CD4-positive, alpha-beta T cell (primary cell): ENCODE measurements at regions not wholly inside any gene's neighbourhood (a gene's known extent, or its start where the extent isn't known, plus 50 kb on each side); places are given as distances from the start of the nearest gene placed in this dataset.

Experiments used
- ATAC-seq: fragments of 200-7000 bp; cut with Tn5 transposase; one replicate; pipeline ENCODE4 v1.10.0; 2022; ENCODE audit warnings: mild to moderate bottlenecking; ENCODE audit not compliant: poor library complexity
- CTCF ChIA-PET: fragments of 350-600 bp; sonication (Branson Sonifier 250); formaldehyde crosslinking; loops from one replicate; lab custom pipeline; 2021; ENCODE audit warnings: antibody characterized with exemption, inconsistent platforms; lab: Charles Lee
- POLR2A ChIA-PET: fragments of 350-600 bp; sonication (Branson Sonifier 250); formaldehyde crosslinking; loops from one replicate; lab custom pipeline; 2021; ENCODE audit warnings: antibody characterized with exemption, inconsistent platforms; lab: Charles Lee
- DNase-seq, 14 experiments: peaks; one replicate each; pipeline ENCODE4 v3.0.0-alpha.2; 2013 to 2020; ENCODE audit warnings: mixed read lengths in 2 of 14
- H3K27ac ChIP-seq, 2 donors: one replicate each; pipeline versions ENCODE4 v1.5.1 to v1.7.0; 2013; ENCODE audit warnings: low read length in 2 of 2, low read depth in 1 of 2, mild to moderate bottlenecking in 1 of 2
- H3K27me3 ChIP-seq, 2 experiments: 1 replicate in 1 of 2; 2 replicates in 1 of 2; pipeline versions ENCODE4 v1.6.1 to v1.7.0; 2013; ENCODE audit warnings: low read length in 2 of 2, control low read depth in 1 of 2, mild to moderate bottlenecking in 1 of 2, moderate library complexity in 1 of 2; ENCODE audit not compliant: insufficient read depth in 2 of 2, control insufficient read depth in 1 of 2
- H3K36me3 ChIP-seq: one replicate; pipeline ENCODE4 v1.6.1; 2013; ENCODE audit warnings: low read length, control low read depth; ENCODE audit not compliant: insufficient read depth
- H3K4me1 ChIP-seq: one replicate; pipeline ENCODE4 v1.6.1; 2013; ENCODE audit warnings: low read length, control low read depth; ENCODE audit not compliant: insufficient read depth
- H3K4me3 ChIP-seq: one replicate; pipeline ENCODE4 v1.5.1; 2013; ENCODE audit warnings: mild to moderate bottlenecking, low read length, moderate library complexity
- H3K9me3 ChIP-seq, 2 experiments: 1 replicate in 1 of 2; 2 replicates in 1 of 2; pipeline versions ENCODE4 v1.6.1 to v1.7.0; 2013; ENCODE audit warnings: low read length in 2 of 2, mild to moderate bottlenecking in 2 of 2, control low read depth in 1 of 2, moderate library complexity in 1 of 2; ENCODE audit not compliant: control insufficient read depth in 1 of 2, insufficient read depth in 1 of 2
- H3K27ac Mint-ChIP-seq: one replicate; pipeline ENCODE4 v1.8.0; 2020; ENCODE audit warnings: mixed read lengths
- H3K27me3 Mint-ChIP-seq: one replicate; pipeline ENCODE4 v1.8.0; 2021; ENCODE audit warnings: mixed read lengths
- H3K36me3 Mint-ChIP-seq: one replicate; pipeline ENCODE4 v1.8.0; 2021; ENCODE audit warnings: low read depth, mixed read lengths
- H3K4me1 Mint-ChIP-seq: one replicate; pipeline ENCODE4 v1.8.0; 2021; ENCODE audit warnings: low read depth, mixed read lengths
- H3K4me3 Mint-ChIP-seq: one replicate; pipeline ENCODE4 v1.8.0; 2020; ENCODE audit warnings: mild to moderate bottlenecking, mixed read lengths
- H3K9me3 Mint-ChIP-seq: one replicate; pipeline ENCODE4 v1.8.0; 2020; ENCODE audit warnings: mixed read lengths
- intact Hi-C, 2 experiments: fragments of 100-400 bp; cut with DNase I in 1 of 2; cut with micrococcal nuclease in 1 of 2; formaldehyde crosslinking; loops; one replicate each; pipeline versions ENCODE4 v1.15.1 to v1.9.0; 2023 to 2025; cut with DNase I, micrococcal nuclease
- TF ChIP-seq, protein P1 (sequence below): fragments of 200-600 bp; IDR thresholded peaks from one replicate; pipeline ENCODE4 v1.8.0; 2022; ENCODE audit warnings: antibody characterized with exemption, mild to moderate bottlenecking

DNA sequence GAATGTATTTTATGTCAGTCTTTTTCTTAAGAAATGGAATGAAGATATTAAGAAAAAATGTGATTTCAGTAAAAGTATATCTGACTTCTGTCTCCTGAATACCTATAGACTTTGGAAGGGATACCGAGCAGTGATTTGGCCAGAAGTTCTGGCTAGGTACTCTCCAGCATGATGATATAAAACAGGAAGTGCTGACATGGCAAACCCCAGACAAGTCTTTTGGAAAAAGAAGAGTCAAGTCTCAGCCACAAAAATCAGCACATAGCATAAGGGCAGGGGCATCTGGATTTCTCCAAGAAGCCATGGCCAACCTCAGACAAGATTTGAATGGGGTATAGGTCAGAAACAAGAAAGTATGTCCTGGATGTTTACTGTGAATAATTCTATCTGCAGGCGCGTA, 643.3 kb upstream of the ARRDC4 start:
- H3K27ac ChIP-seq: no peak overlapping the region
- ATAC-seq (no peak), DNase-seq (no peak)
- peaks cover 0 to 3% of the 10 kb centered on the region in 2 experiments for H3K9me3 ChIP-seq
- no peaks in the 10 kb centered on the region for H3K27me3 Mint-ChIP-seq
- ChIA-PET CTCF (no interaction called here), POLR2A (no interaction called here)
- H3K4me3 Mint-ChIP-seq: no peak overlapping the region
- TF ChIP-seq, protein P1, sequence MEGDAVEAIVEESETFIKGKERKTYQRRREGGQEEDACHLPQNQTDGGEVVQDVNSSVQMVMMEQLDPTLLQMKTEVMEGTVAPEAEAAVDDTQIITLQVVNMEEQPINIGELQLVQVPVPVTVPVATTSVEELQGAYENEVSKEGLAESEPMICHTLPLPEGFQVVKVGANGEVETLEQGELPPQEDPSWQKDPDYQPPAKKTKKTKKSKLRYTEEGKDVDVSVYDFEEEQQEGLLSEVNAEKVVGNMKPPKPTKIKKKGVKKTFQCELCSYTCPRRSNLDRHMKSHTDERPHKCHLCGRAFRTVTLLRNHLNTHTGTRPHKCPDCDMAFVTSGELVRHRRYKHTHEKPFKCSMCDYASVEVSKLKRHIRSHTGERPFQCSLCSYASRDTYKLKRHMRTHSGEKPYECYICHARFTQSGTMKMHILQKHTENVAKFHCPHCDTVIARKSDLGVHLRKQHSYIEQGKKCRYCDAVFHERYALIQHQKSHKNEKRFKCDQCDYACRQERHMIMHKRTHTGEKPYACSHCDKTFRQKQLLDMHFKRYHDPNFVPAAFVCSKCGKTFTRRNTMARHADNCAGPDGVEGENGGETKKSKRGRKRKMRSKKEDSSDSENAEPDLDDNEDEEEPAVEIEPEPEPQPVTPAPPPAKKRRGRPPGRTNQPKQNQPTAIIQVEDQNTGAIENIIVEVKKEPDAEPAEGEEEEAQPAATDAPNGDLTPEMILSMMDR: no peak
- H3K4me3 ChIP-seq: no peak overlapping the region
- no peaks in the 10 kb centered on the region for H3K36me3 Mint-ChIP-seq
- no peaks in the 10 kb centered on the region for H3K9me3 Mint-ChIP-seq
- no peaks in the 10 kb centered on the region for H3K4me1 ChIP-seq
- H3K27me3 ChIP-seq: no peaks in the 10 kb centered on the region
- no peak overlapping the region for H3K27ac Mint-ChIP-seq
- intact Hi-C loops: no loop called here
- H3K36me3 ChIP-seq: no peaks in the 10 kb centered on the region
- H3K4me1 Mint-ChIP-seq: no peaks in the 10 kb centered on the region

DNA sequence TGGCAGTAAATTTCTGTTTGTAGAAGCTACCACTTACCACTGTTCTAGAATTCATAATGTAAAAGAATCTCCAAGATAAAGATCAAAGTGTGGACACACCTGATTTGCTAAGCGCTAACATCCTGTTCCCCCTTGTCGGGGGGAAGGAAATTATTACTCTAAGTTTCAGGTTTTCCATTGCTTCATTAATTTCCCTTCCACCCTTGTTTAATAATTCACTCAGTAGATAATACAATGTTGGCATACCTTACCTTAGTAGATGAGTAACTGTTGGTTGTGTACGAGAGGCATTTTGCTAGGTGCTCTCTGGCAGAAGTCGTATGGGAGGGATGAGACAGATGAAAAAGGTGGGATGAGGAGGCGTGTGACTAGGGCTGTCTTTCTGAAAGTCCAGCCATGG, 641.2 kb upstream of the ARRDC4 start:
- Histone ChIP-seq H3K4me3 (no peak overlapping the region), H3K27me3 (no peaks in the 10 kb centered on the region), H3K27ac (no peak overlapping the region), H3K4me1 (no peaks in the 10 kb centered on the region), H3K9me3 (peaks cover 0 to 3% of the 10 kb centered on the region in 2 experiments), H3K36me3 (no peaks in the 10 kb centered on the region)
- H3K4me3 Mint-ChIP-seq: no peak overlapping the region
- peaks cover 5% of the 10 kb centered on the region for H3K9me3 Mint-ChIP-seq
- intact Hi-C loops: no loop called here
- no peaks in the 10 kb centered on the region for H3K36me3 Mint-ChIP-seq
- H3K4me1 Mint-ChIP-seq: no peaks in the 10 kb centered on the region
- no peak for ATAC-seq
- H3K27ac Mint-ChIP-seq: no peak overlapping the region
- H3K27me3 Mint-ChIP-seq: no peaks in the 10 kb centered on the region
- TF ChIP-seq, protein P1: no peak
- no peak for DNase-seq
- ChIA-PET POLR2A (interaction anchor here (1.6 kb wide), 1 partner anchor 10 kb away, joined by 5 read pairs; no protein-coding TSS in a partner anchor), CTCF (no interaction called here)

DNA sequence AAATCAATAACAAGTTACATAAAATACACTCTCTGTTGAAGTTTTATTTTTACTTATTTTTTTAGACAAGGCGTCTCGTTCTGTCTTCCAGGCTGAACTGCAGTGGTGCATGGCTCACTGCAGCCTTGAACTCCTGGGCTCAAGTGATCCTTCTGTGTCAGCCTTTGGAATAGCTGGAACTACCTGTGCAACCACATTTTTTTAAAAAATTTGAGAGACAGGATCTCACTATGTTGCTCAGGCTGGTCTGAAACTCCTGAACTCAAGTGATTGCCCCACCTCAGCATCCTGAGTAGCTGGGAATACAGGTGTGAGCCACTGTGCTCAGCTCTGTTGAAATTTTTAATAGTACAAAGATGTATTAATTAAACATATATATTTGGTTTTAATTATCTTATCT, 614.3 kb upstream of the ARRDC4 start:
- Histone ChIP-seq H3K9me3 (peaks cover 0 to 3% of the 10 kb centered on the region in 2 experiments), H3K4me1 (no peaks in the 10 kb centered on the region), H3K27ac (no peak overlapping the region), H3K27me3 (no peaks in the 10 kb centered on the region), H3K4me3 (no peak overlapping the region), H3K36me3 (no peaks in the 10 kb centered on the region)
- TF ChIP-seq, protein P1: no peak
- Mint-ChIP-seq H3K9me3 (peaks cover 4% of the 10 kb centered on the region), H3K4me1 (no peaks in the 10 kb centered on the region), H3K27ac (no peak overlapping the region), H3K36me3 (no peaks in the 10 kb centered on the region), H3K27me3 (no peaks in the 10 kb centered on the region), H3K4me3 (no peak overlapping the region)
- intact Hi-C loops: no loop called here
- DNase-seq (no peak), ATAC-seq (no peak)
- CTCF ChIA-PET: no interaction called here
- POLR2A ChIA-PET: no interaction called here
